Right atrium auricular region (tissue), 2 donors: ENCODE measurements at regions not wholly inside any gene's neighbourhood (a gene's known extent, or its start where the extent isn't known, plus 50 kb on each side); places are given as distances from the start of the nearest gene placed in this dataset.

Experiments used
- DNase-seq: peaks from one replicate; pipeline ENCODE4 v3.0.0-alpha.2; 2019; ENCODE audit warnings: low spot score
- H3K27ac ChIP-seq, 2 donors: fragments of 200-600 bp; sonication (generic); 1 replicate in 1 of 2; 2 replicates in 1 of 2; pipeline ENCODE4 v1.5.1; 2016 to 2019
- H3K27me3 ChIP-seq, 2 donors: fragments of 200-600 bp; sonication (generic); one replicate each; pipeline versions ENCODE4 v1.5.1 to v1.6.0; 2017 to 2019
- H3K36me3 ChIP-seq: fragments of 200-600 bp; sonication (generic); one replicate; pipeline ENCODE4 v1.5.1; 2016
- H3K4me1 ChIP-seq, 2 donors: fragments of 200-600 bp; sonication (generic); one replicate each; pipeline versions ENCODE4 v1.5.1 to v1.6.0; 2017 to 2019
- H3K4me3 ChIP-seq, 2 donors: fragments of 200-600 bp; sonication (generic); 1 replicate in 1 of 2; 2 replicates in 1 of 2; pipeline ENCODE4 v1.5.1; 2017 to 2019; ENCODE audit warnings: mild to moderate bottlenecking in 1 of 2, moderate library complexity in 1 of 2
- H3K9me3 ChIP-seq, 2 donors: fragments of 200-600 bp; sonication (generic); one replicate each; pipeline ENCODE4 v1.5.1; 2019
- TF ChIP-seq, protein P1 (sequence below), 2 donors: fragments of 200-600 bp; sonication (generic); IDR thresholded peaks; one replicate each; pipeline ENCODE4 v1.5.1; 2019; ENCODE audit warnings: antibody characterized with exemption in 2 of 2

DNA sequence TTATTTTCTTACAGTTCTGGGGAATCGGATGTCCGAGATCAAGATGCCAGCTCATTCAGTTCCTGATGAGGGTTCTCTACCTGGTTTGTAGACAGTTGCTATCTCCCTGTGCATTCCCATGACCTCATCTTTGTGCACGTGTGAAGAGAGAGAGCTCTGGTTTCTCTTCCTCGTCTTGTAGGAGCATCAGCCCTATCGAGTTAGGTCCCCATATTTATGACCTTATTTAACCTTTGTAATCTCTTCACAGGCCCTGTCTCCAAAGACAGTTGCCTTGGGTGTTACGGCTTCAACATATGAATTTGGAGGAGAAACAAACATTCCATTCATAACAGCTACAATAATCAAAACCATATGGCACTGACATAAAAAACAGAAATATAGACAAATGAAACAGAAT, 455.3 kb downstream of the HACE1 start:
- no peaks in the 10 kb centered on the region for H3K36me3 ChIP-seq
- no peaks in the 10 kb centered on the region for H3K27me3 ChIP-seq
- H3K4me3 ChIP-seq, result no peak overlapping the region
- H3K27ac ChIP-seq, result no peak overlapping the region
- TF ChIP-seq, protein P1, sequence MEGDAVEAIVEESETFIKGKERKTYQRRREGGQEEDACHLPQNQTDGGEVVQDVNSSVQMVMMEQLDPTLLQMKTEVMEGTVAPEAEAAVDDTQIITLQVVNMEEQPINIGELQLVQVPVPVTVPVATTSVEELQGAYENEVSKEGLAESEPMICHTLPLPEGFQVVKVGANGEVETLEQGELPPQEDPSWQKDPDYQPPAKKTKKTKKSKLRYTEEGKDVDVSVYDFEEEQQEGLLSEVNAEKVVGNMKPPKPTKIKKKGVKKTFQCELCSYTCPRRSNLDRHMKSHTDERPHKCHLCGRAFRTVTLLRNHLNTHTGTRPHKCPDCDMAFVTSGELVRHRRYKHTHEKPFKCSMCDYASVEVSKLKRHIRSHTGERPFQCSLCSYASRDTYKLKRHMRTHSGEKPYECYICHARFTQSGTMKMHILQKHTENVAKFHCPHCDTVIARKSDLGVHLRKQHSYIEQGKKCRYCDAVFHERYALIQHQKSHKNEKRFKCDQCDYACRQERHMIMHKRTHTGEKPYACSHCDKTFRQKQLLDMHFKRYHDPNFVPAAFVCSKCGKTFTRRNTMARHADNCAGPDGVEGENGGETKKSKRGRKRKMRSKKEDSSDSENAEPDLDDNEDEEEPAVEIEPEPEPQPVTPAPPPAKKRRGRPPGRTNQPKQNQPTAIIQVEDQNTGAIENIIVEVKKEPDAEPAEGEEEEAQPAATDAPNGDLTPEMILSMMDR (IDR thresholded peaks at IDR 0.05), result no peak
- no peaks in the 10 kb centered on the region for H3K4me1 ChIP-seq
- no peaks in the 10 kb centered on the region for H3K9me3 ChIP-seq
- no peak for DNase-seq

DNA sequence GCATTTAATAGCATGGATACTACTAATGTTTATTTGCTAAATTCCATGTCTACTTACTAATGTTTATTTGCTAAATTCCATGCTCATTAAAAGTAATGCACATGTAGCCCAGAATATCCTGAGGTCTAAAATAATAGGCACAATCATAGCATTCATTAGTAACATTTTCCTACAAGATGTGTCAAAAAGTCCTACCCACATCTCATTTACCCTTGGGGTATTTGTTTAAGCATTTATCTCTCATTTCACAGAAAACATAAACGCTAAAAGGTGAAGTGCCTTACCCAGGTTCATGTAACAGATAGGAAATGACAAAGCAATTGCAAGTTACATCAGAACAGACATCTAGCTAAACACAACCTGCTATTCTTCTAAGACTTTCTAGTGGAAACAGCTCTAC, 457.1 kb downstream of the HACE1 start:
- H3K27ac ChIP-seq, result no peak overlapping the region
- no peaks in the 10 kb centered on the region for H3K4me1 ChIP-seq
- no peaks in the 10 kb centered on the region for H3K36me3 ChIP-seq
- no peak for DNase-seq
- no peaks in the 10 kb centered on the region for H3K9me3 ChIP-seq
- no peak overlapping the region for H3K4me3 ChIP-seq
- TF ChIP-seq, protein P1 (IDR thresholded peaks at IDR 0.05), result no peak
- H3K27me3 ChIP-seq, result no peaks in the 10 kb centered on the region

DNA sequence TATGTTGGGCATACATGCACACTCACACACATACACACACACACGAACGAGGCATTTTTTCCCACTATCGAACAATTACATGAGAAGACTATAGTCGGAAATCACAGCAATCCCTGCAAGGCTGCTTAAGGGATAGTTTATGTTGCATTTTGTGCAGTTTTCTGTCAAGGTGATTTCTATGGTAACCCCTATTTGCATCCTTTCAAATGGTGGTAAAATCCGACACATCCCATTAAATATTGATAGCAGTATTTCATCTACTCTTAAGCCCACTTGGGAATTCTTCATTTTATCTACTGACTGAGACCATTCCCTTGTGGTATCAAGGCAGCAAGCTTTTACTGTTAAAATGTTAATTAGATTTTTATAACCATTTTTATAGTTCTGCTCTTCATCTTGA, 457.8 kb downstream of the HACE1 start:
- Histone ChIP-seq H3K4me1 (no peaks in the 10 kb centered on the region), H3K4me3 (no peak overlapping the region), H3K27ac (no peak overlapping the region), H3K9me3 (no peaks in the 10 kb centered on the region), H3K36me3 (no peaks in the 10 kb centered on the region), H3K27me3 (no peaks in the 10 kb centered on the region)
- TF ChIP-seq, protein P1 (IDR thresholded peaks at IDR 0.05), result no peak
- DNase-seq, result no peak

DNA sequence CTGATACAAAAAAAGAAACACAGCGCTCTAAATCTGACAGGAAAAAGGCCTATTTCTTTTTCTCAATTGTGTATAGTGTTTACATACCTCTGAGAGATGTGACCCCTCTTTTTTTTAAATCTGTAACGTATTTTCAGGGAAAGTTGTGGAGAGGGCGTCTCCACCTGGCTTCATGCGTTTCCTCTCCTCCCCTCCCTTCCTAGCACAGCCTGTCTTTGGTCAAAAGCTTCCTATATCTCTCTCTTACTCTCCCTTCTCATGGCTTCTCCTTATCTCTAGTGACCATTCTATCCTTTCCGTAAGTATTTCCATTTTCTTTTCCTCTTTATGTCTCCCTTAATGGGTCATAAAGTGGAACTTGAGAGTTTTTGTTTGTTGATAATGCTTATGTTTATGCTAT, 458.9 kb downstream of the HACE1 start:
- DNase-seq, result no peak
- Histone ChIP-seq H3K9me3 (no peaks in the 10 kb centered on the region), H3K27ac (no peak overlapping the region), H3K4me3 (no peak overlapping the region), H3K36me3 (no peaks in the 10 kb centered on the region), H3K27me3 (no peaks in the 10 kb centered on the region), H3K4me1 (no peaks in the 10 kb centered on the region)
- TF ChIP-seq, protein P1 (IDR thresholded peaks at IDR 0.05), result no peak

DNA sequence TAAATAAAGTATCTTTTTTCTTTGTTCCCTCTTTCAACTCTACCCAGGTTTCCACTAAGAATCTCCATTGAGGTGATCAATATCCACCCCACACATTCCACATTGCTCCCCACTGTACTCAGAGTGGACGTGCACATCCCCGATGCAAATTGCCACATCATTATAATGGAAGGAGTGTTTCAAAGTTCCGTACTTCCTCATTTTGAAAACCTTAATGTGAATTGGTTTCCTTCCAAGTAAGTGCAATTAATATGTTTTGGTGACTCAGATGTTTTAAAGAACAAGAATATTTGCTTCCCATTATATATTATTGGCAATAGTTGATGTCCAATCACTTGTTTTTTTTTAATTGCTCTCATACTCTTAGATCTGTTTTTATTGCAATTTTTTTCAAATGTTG, 463.6 kb downstream of the HACE1 start:
- Histone ChIP-seq H3K36me3 (no peaks in the 10 kb centered on the region), H3K27me3 (no peaks in the 10 kb centered on the region), H3K4me3 (no peak overlapping the region), H3K4me1 (no peaks in the 10 kb centered on the region), H3K9me3 (no peaks in the 10 kb centered on the region), H3K27ac (no peak overlapping the region)
- TF ChIP-seq, protein P1 (IDR thresholded peaks at IDR 0.05), result no peak
- no peak for DNase-seq

DNA sequence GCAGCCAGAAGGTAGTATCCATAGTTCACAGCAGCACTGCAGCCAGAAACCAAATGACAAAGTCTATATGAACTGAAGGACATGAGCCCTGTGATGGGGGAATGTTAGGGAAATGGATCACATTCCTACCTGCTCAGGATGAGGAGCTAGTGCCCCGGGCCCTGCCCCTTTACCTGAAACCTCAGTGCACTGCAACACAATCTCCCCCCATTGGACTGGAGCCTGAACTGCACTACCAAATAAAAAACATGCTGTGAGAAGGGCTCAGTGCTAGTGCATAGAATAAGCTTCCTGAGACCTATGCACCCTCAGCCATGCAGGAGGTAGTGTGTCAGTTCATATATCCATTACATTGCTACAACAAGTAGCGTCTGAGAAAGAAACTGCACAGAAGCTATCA, 477.8 kb downstream of the HACE1 start:
- TF ChIP-seq, protein P1 (IDR thresholded peaks at IDR 0.05), result no peak

More for the DNA sequence above, 477.8 kb downstream of the HACE1 start:
- Histone ChIP-seq H3K27ac (no peak overlapping the region), H3K27me3 (no peaks in the 10 kb centered on the region), H3K4me3 (no peak overlapping the region), H3K9me3 (no peaks in the 10 kb centered on the region), H3K36me3 (no peaks in the 10 kb centered on the region), H3K4me1 (no peaks in the 10 kb centered on the region)
- no peak for DNase-seq
